GM21447 (cell line): ENCODE measurements at regions not wholly inside any gene's neighbourhood (a gene's known extent, or its start where the extent isn't known, plus 50 kb on each side); places are given as distances from the start of the nearest gene placed in this dataset.

Experiments
- ATAC-seq: cut with Tn5 transposase; IDR thresholded peaks from one replicate; pipeline ENCODE4 v1.9.1; 2021; ENCODE audit not compliant: unreplicated experiment

GRCh38 chr10:129361676-129362376, 105.2 kb upstream of the MGMT start:
- no peak for ATAC-seq

DNA sequence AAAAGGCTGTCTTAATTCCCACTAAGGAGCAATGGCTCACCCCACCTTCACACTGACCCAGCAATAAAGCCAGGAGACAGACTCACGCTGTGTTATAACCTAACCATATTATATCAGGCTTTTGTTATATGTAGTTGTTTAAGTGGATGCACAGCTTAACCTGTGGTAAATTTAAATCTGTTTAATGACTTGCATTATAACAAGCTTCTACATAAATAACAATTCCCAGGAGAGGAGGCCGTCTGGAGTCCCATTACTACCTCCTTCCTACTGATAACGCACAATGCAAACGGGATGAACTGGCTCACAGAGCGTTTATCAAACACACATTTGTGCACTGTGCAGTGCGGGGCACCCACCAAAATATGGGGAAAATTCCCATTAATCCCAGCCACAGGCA, 102.1 kb upstream of the MGMT start:
- no peak for ATAC-seq

DNA sequence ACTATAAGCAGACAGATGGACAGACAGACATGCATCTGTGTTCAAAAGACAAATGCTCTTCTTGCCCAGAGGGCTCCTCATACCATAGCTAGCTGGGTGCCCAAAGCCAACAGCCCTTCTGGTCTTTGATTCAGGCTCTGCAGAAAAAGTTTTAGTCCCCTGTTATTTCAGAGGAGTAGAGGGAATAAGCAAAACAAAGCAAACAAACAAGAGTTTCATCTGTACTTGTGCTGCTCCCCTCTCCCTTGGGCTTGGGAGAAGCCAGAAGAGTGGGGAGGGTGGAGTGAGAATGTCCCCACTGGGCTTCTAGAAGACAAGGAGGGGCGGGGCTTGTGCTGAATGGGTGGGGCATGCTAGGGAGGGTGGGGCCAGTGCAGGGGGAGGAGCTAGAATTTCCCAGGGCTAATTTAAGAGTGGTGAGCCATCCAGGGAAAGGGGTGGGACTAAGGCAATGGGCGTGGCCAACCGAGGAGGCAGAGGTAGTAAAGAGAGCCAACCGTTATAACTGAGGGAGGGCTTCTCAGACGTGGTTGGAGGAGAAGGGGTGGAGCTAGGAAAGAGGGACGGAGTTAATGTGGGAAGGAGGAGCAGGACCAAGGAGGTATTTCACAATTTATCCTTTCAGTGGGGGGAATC, 101.2 kb upstream of the MGMT start:
- ATAC-seq, result no peak

DNA sequence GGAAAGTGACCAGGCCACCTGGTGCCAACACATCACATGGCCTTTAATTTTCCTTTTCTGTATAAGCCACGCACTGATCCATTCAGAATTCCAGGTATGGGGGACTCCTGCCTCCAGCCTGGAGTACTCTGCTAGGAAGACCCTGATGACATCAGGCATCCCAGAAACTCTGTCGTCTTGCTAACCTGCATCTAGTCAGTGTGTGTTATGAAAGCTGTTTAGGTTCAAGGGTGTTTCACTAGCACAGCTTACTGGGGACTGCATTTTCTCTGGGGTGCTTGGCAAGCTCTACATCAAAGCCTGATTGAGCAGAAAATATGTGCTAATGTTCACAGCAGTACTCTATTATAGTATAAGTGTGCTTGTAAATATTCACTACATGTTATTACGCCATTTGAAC, 100.6 kb upstream of the MGMT start:
- ATAC-seq, result no peak

DNA sequence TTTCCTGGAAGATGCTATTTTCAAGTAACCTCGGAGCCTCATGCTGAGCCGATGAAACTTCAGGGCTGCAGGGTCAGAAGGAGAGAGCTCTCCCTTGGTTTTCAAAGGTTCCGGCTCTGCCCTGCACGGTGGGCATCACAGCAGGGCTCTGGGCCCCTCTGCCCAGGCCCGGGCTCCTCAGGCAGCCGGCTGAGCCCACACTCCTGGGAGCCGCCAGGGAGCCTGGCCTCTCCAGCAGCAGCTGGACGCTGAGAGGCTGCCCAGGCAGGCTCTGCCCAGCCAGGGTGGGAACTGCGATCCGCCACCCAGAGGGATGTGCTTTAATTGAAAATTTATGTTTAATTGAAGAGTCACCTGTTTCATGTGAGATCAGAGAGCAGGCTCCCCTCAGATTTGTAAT, 97.5 kb upstream of the MGMT start:
- no peak for ATAC-seq

DNA sequence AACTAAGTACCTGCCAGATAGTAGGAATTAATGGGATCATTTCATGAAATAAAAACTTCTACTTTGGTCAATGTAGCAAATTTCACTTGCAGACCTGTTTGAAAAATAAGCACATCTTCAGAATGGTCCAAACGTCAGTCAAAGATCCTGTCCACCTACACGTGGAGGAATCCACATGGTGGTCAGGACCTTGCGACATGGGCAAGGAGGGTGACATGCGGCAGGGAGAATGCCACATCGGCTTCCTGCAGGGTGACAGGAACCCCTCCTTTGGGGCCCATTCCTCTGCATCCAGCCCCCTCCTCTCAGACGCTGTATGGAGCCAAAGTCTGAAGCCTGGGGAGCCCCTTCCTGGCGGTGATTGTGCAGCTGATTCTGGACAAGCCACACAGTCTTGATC, 95.5 kb upstream of the MGMT start:
- no peak for ATAC-seq

GRCh38 chr10:129372172-129372571, 94.9 kb upstream of the MGMT start:
- ATAC-seq, result no peak

- ATAC-seq, result no peak
These were observed 93.8 kb upstream of the MGMT start for GRCh38 chr10:129373231-129373630.

DNA sequence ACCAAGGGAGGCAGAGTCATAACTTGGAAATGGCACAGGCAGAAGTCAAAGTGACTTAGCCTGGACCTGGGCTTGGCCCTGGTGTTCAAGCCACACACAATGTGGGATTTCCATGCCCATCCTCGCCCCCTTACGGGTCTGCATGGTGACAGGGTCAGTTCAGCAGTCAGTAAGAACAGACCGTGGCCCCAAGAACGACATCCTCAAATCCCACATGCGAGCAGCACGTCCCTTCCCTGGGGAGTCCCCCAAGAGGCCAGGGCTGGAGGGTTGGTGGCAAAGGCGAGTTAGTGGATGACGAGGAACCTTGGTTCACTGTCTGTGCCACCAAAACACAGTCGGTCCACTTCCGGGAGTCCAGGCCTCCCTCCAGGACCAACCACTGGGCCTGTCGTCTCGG, 93.3 kb upstream of the MGMT start:
- ATAC-seq, result no peak

- ATAC-seq, result no peak
These were observed 91.9 kb upstream of the MGMT start for GRCh38 chr10:129375171-129375570.

GRCh38 chr10:129375912-129376311, 91.1 kb upstream of the MGMT start:
- no peak for ATAC-seq

GRCh38 chr10:129380279-129380678, 86.8 kb upstream of the MGMT start:
- ATAC-seq, result no peak

DNA sequence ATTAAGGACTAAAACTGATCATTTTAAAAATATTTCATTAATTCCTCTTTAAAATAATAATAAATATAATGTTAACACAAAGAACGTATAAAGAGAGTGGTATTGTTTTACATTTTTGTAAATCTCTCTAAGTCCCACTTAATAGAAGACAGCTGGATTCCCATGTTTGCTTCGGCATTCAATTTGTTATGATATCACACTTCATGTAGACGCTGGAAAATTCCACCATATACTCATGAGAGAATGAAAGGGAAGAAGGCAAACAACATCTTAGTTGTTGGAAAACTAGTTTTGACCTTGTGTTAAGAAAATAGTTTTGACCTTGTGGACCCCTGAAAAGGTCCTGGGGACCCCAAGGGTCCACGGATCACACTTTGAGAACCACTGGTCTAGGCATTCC, 85.3 kb upstream of the MGMT start:
- ATAC-seq, result no peak

DNA sequence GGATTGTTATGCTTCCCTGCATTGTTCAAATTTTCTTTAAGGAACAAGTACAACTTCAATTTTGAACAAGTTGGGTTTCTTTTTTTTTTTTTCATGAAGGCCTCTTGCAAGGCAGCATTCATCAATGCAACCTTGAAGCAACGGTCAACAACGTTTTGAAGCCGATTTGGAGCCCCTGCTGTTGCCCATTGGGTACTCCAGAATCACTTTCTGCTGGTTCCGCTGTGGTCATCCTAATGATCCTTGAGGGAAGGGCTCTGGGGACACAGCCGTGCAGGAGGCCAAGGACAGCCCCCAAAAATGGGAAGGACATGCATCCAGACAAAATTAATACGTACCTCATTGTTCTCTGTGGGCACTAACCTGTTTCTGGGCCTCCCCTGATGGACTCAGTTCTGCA, 84.6 kb upstream of the MGMT start:
- ATAC-seq, result no peak

- ATAC-seq, result no peak
These were observed 83.4 kb upstream of the MGMT start for GRCh38 chr10:129383651-129384050.

DNA sequence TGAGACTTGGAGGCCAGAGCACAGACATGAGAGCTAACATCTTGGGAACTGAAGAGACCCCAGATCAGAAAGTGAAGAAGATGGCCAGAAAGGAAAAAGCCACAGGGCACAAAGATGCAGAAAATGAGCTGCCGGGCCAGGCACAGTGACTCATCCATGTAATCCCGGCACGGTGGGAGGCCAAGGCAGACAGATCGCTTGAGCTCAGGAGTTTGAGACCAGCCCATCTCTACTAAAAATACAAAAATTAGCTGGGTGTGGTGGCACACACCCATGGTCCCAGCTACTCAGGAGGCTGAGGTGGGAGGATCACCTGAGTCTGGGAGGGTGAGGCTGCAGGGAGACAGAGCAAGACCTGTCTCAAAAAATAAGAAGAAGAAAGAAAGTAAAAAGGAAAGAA, 81.4 kb upstream of the MGMT start:
- no peak for ATAC-seq

GRCh38 chr10:129386415-129387257, 80.4 kb upstream of the MGMT start:
- ATAC-seq, result no peak

DNA sequence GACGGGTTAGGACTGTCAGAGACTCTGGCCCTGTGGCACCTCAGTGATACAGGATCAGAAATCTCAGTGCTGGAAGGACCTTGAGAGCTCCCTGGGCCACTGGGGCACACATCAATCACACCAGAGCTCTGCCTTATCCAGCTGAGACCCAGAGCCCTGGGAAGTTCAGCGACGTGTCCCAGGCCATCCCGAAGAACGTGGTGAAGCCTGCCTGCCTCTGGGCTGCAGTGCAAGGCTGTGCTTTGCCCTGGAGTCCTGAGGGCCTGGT, 79.8 kb upstream of the MGMT start:
- ATAC-seq, result no peak

GRCh38 chr10:129388435-129388834, 78.6 kb upstream of the MGMT start:
- no peak for ATAC-seq

GRCh38 chr10:129389194-129389593, 77.8 kb upstream of the MGMT start:
- no peak for ATAC-seq

GRCh38 chr10:129390147-129390546, 76.9 kb upstream of the MGMT start:
- no peak for ATAC-seq

DNA sequence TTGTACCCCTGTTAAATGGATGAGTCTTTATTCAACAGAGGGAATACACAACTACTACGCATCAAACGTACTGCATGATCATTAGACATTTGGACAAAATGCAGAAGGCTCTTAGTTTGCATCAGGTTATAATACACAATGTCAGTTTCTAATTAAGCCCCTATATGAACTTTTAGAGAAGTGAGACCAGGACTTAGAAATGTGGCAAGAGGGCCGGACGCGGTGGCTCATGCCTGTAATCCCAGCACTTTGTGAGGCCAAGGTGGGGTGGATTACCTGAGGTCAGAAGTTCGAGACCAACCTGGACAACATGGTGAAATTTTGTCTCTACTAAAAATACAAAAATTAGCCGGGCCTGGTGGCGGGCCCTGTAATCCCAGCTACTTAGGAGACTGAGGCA, 76.3 kb upstream of the MGMT start:
- ATAC-seq, result no peak
